CD4-positive, alpha-beta T cell treated with Interferon alpha-2 for 1 hour (primary cell): ENCODE measurements at regions not wholly inside any gene's neighbourhood (a gene's known extent, or its start where the extent isn't known, plus 50 kb on each side); places are given as distances from the start of the nearest gene placed in this dataset.
"Not testable (repeated sequence)": the region's sequence is repeated elsewhere in the genome, so short reads cannot be mapped to it uniquely, and the experiment has no call there.

ENCODE experiments used
- DNase-seq, 2 donors: peaks; one replicate each; pipeline ENCODE4 v3.0.0-alpha.2; 2020 to 2022

DNA sequence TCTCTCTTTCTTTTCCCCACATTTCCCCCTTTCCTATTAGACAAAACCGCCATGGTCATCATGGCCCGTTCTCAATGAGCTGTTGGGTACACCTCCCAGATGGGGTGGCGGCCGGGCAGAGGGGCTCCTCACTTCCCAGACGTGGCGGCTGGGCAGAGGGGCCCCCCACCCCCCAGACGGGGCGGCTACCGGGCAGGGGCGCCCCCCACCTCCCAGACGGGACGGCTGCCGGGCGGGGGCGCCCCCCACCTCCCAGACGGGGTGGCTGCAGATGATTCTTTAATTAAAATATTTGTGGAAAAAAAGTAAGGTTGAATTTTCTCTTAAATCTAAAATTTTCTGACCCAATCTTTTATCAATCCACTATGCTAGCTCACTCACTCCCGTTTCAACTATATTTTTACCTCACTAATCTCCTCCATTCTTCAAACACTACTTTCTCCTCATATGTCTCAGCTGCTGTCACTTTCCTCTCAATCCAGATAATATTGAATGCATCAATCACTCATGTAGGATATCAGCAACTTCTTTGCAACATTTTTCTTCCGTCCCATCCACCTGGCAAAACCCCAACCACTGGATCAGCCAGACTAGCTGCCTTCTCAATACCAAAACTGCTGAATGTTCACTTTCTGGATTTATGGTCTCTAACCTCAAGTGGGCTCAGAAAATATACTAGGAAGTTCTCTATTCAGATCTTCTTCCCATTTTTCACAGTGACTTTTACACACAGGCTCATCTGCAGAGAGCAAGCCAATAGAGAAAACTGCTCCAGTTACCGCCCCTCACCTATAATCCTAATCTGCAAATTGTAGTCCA, 81.1 kb upstream of the TRIM24 start:
- no peak for DNase-seq

DNA sequence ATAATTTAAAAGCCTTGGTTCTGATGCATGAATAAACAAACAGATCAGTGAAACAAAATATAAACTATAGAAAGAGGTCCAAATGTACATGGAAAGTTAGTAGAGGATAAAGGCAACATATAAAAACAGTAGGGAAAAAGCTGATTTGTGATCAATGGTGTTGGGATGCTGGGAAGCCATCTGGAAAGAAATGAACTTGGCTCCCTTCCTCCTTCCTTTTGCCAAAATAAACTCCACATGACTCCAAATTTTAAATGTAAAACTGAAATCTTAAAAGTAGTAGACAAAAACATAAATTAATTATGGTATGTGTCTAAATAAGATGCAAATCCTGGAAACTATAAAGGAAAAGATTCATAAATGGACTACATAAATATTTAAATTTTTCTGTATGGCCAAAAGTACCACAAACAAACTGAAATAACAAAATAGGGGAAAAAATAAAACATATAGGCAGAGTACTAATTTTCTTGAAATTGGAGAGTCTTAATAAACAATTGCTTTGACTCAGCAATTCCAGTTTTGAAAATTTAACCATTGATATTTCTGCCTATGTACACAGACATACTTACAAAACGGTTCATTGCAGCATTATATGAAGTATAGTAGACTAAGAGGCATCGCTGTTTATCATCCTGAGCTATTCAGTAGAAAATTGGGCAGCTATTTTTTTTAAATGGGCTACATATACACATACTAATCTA, 77.0 kb upstream of the TRIM24 start:
- DNase-seq = no peak

- no peak for DNase-seq
Observed at GRCh38 chr7:138386821-138387220, 73.2 kb upstream of the TRIM24 start.

DNA sequence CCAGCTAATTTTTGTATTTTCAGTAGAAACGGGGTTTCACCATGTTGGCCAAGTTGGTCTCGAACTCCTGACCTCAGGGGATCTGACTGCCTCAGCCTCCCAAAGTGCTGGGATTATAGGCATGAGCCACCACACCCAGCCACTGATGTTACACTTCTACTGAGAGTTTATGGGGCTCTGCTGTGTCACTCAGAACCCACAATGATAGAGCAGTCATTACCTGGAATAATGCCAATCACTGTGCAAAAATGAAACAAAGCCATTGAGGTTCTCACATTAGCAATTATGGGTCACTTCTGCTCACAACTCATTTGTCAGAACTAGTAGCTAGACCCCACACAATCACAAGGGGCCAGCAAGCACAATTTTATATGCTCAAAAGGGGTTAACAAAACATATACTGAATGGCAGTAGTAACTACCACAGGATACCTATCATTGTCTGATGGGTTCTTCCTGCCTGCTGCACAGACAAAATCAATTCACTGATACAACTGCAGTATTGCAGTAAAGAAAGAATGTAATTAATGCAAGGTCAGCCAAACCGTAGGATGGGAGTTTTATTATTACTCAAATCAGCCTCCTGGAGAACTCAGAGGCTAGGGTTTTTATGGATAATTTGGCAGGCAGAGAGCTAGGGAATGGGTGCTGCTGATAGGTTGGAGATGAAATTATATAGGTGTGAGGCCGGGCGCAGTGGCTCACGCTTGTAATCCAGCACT, 72.1 kb upstream of the TRIM24 start:
- DNase-seq = no peak

GRCh38 chr7:138388673-138389491, 71.2 kb upstream of the TRIM24 start:
- no peak for DNase-seq

DNA sequence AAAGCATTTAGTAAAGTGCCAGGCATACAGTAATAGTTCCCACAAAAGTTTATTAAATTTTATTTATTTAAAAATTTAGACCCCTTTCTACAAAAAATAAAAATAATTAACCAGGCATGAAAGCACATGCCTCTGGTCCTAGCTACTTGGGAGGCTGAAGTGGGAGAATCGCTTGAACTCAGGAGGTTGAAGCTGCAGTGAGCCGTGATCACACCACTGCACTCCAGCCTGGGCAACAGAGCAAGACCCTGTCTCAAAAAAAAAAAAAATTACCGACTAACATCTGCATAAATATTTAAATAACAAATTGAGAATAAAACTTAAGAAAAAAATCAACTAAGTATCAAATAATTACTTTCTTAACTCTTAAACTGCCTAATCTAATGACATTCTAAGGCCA, 64.3 kb upstream of the TRIM24 start:
- DNase-seq = no peak

DNA sequence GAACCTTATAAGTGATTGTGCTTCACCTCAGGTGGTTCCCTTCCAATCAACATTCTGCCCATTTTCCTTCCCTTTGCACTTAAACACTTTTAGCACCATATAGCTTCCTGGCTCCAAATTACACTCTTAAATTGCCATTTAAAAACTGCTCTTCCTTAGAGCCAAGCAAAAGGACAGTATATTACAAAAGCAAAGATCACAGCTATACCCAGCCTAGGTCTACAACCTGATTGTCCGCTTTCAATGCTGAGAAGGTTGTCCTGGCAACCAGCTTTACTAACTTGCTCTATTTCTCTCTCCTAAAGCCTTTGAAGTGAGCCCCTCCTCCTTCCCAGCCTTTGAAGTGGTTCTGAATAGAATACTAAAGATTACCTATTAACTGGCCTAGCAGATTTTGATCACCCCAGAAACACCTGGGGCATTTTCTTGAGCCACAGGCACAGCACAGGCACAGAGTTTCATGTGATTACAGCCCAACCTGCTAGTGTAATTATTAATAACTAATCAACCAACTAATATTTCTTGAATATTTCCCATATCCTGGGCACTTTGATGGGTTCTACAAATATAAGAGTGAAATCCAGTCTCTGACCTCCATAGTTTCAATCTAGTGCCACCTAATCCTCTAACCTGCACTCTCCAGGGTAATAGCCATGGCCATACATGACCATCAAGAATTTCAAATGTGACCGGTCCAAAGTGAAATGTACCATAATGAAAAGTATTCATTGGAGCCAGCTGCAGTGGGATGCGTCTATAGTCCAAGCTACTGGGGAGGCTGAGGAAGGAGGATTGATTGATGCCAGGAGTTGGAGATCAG, 63.6 kb upstream of the TRIM24 start:
- DNase-seq = no peak

GRCh38 chr7:138397071-138397433, 63.0 kb upstream of the TRIM24 start:
- not testable (repeated sequence) for DNase-seq

DNA sequence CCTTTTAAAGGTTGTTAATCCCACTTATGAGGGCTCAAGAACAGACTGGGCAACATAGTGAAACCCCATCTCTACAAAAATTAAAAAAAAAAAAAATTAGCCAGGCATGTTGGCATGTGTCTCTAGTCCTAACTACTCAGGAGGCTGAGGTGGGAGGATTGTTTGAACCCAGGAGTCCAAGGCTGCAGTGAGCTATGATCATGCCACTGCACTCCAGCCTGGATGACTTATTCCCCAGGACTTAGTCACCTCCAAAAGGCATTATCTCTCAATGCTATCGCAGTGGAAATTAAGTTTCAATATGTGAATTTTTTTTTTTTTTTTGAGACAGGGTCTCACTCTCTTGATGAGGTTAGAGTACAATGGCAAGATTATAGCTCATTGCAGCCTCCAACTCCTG, 61.2 kb upstream of the TRIM24 start:
- DNase-seq = no peak

DNA sequence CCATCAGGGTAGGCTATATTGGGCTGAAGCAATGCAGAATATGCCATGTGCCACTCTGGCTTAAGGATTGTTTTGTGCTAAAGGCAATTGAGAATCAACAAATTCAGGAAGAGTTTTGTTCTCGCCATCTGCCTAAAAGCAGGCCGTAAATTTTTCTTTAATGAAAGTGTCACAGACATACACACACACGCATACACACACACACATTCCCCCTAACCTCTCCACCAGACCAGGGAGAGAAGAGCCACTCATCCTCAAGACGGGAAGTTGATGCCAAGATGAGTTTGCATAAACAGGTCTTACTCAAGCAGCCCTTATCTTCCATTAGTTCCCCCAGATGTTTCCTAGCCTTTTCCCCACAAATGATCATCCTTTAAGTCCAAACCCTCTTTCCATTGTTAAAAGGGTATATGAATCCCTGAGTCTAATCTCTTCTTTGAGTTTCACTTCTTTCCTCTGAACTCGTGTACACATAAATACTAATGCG, 59.6 kb upstream of the TRIM24 start:
- no peak for DNase-seq

DNA sequence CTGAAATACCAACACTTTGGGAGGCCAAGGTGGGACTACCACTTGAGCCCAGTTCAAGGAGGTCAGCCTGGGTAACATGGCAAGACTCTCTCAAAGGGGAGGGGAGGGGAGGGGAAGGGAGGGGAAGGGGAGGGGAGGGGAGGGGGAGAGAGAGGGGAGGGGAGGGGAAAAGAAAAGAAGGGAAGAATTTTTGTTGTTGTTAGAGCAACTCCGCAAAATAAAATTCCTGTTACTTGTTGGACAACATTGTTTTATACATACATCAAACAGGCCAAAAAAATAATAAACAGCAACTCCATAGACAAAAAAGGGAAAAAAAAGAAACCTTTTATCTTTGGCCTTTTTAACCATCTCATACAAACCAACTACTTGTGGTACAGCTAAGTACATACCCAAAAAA, 57.3 kb upstream of the TRIM24 start:
- DNase-seq = no peak

DNA sequence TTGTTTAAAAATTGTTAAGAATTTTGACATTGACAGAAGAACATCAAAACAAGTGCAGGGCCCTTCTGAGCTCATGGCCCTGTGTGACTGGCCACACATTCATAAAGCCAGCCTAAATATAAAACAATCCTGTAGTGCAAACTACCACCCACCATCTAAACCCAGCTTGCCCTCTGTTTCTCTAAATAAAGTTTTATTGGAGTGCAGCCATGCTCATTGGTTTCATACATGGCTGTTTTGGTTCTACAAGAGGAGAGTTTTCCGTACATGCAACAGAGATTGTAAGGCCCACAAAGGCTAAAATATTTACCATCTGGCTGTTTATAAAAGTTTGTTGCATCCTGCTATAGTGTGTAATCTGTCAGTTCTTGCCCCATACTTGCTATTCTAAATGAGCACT, 54.6 kb upstream of the TRIM24 start:
- no peak for DNase-seq

- DNase-seq = no peak
Observed at GRCh38 chr7:138407792-138408191, 52.3 kb upstream of the TRIM24 start.
